ENCODE measurements at regions not wholly inside any gene's neighbourhood (a gene's known extent, or its start where the extent isn't known, plus 50 kb on each side); places are given as distances from the start of the nearest gene placed in this dataset.

DNA sequence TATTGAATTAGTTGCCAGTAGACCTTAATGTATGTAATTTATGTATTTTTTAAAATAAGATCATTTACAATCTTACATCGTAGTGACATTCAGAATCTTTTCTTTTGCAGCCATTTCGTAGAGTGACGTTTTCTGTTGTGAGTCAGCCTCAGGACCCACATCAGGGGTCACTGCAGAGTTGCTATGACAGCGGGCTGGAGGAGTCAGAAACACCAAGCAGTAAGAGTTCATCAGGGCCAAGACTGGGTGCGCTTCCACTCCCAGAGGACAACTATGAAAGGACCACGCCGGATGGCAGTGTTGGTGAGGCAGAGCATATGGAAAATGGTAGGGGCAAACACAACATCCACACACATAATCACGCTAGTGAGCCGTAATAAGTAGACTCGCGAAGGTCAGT is 199.9 kb downstream of the PCDH7 start:
- TF ChIP-seq EZH2 (IDR thresholded peaks at IDR 0.05; ENCODE audit: insufficient read depth, poor library complexity, severe bottlenecking) (no peak), EZH2phosphoT487 (IDR thresholded peaks at IDR 0.05; ENCODE audit: insufficient read depth, low read depth) (no peak)
